ENCODE measurements at regions not wholly inside any gene's neighbourhood (a gene's known extent, or its start where the extent isn't known, plus 50 kb on each side); places are given as distances from the start of the nearest gene placed in this dataset.

DNA sequence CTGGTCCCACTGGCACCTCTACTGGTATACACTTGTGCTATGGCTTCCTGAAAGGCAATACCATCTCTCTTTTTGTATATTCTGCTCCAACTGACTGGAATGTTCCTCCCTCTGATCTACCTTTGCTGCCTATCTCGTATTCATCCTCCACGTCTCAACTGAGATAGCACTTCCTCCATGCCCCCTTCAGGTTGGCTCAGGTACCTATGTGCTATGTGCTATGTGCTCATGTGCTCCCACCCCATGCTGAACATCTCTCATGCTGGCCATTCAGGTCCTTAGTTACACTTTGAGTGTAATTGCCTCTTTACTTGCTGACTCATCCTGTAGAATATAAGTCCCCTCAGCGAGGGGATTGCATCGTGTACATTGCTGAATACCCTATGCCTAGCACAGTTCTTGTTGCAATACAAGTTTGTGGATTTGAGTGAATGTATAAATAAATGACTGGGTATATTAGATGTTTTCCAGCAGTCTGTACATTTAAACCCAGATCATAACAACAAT, 156.9 kb downstream of the SOX2 start:
- TF ChIP-seq, protein P1, sequence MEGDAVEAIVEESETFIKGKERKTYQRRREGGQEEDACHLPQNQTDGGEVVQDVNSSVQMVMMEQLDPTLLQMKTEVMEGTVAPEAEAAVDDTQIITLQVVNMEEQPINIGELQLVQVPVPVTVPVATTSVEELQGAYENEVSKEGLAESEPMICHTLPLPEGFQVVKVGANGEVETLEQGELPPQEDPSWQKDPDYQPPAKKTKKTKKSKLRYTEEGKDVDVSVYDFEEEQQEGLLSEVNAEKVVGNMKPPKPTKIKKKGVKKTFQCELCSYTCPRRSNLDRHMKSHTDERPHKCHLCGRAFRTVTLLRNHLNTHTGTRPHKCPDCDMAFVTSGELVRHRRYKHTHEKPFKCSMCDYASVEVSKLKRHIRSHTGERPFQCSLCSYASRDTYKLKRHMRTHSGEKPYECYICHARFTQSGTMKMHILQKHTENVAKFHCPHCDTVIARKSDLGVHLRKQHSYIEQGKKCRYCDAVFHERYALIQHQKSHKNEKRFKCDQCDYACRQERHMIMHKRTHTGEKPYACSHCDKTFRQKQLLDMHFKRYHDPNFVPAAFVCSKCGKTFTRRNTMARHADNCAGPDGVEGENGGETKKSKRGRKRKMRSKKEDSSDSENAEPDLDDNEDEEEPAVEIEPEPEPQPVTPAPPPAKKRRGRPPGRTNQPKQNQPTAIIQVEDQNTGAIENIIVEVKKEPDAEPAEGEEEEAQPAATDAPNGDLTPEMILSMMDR (IDR thresholded peaks at IDR 0.05; ENCODE audit: control extremely low read depth, extremely low read depth), result no peak
- H3K4me1 ChIP-seq (ENCODE audit: control insufficient read depth in 5 of 5, insufficient read depth in 5 of 5, low read length in 5 of 5), result no peaks in the 10 kb centered on the region
- WGBS, 2 donors, result 79 to 88% methylated on average over 4 of the region's 4 CpGs
- no peak for DNase-seq
- no peak overlapping the region for H3K4me3 ChIP-seq
- H3K9ac ChIP-seq (ENCODE audit: insufficient read depth in 1 of 2, low read length in 2 of 2), result no peak overlapping the region
- H3K27me3 ChIP-seq (ENCODE audit: control insufficient read depth in 3 of 3, insufficient read depth in 3 of 3, low read length in 2 of 3), result no peaks in the 10 kb centered on the region
- no peaks in the 10 kb centered on the region for H3K36me3 ChIP-seq (ENCODE audit: control insufficient read depth in 4 of 4, insufficient read depth in 4 of 4, low read length in 4 of 4)
- H3K27ac ChIP-seq (ENCODE audit: low read depth in 1 of 2, low read length in 1 of 2), result no peak overlapping the region
- no peak for ATAC-seq (ENCODE audit: insufficient read depth, low FRiP score)
- H3K9me3 ChIP-seq (ENCODE audit: control insufficient read depth in 4 of 4, insufficient read depth in 3 of 4, low read length in 3 of 4), result no peaks in the 10 kb centered on the region

DNA sequence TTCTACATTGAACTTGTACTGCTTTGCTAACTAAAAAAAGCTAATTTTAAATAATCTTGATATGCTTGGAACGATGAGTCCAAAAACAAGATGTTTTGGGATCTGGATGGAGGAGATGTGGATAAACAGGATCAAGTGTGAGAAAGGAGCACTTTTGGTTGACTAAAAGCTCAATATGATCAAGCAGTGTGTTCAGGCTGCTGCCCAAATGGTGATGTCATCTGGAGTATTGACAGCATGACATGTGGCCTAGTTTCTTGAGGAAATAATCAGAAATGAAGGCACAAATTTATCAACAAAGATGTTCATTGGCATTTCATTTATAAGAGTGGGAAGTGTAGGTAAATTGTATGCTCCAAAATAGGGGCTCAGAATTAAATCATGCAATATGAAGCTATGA, 161.2 kb downstream of the SOX2 start:
- ATAC-seq (ENCODE audit: insufficient read depth, low FRiP score), result no peak
- Histone ChIP-seq H3K9me3 (ENCODE audit: control insufficient read depth in 4 of 4, insufficient read depth in 3 of 4, low read length in 3 of 4) (no peaks in the 10 kb centered on the region), H3K27me3 (ENCODE audit: control insufficient read depth in 3 of 3, insufficient read depth in 3 of 3, low read length in 2 of 3) (no peaks in the 10 kb centered on the region), H3K27ac (ENCODE audit: low read depth in 1 of 2, low read length in 1 of 2) (no peak overlapping the region), H3K4me3 (no peak overlapping the region), H3K36me3 (ENCODE audit: control insufficient read depth in 4 of 4, insufficient read depth in 4 of 4, low read length in 4 of 4) (no peaks in the 10 kb centered on the region), H3K4me1 (ENCODE audit: control insufficient read depth in 5 of 5, insufficient read depth in 5 of 5, low read length in 5 of 5) (no peaks in the 10 kb centered on the region), H3K9ac (ENCODE audit: insufficient read depth in 1 of 2, low read length in 2 of 2) (no peak overlapping the region)
- DNase-seq, result no peak
- 81 to 97% methylated on average over 1 of the region's 1 CpG for WGBS, 2 donors
- TF ChIP-seq, protein P1 (IDR thresholded peaks at IDR 0.05; ENCODE audit: control extremely low read depth, extremely low read depth), result no peak

DNA sequence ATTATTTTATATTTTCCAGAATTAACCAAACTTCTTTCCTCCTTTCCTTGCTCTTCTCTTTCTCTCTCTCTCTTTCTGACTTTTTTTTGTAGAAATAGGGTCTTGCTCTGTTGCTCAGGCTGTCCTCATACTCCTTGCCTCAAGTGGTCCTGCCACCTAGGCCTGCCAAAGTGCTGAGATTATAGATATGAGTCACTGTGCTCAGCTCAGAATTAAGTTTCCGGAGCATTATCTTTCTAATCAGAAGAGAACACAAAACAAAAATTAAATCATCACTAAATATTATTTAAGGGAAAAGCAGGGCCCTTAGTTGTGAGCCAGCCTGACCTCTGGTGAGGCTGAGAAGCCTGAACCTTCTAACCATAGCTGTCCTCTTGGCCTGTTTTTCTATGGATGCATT, 168.2 kb downstream of the SOX2 start:
- DNase-seq (no peak), ATAC-seq (ENCODE audit: insufficient read depth, low FRiP score) (no peak)
- Histone ChIP-seq H3K4me1 (ENCODE audit: control insufficient read depth in 5 of 5, insufficient read depth in 5 of 5, low read length in 5 of 5) (no peaks in the 10 kb centered on the region), H3K27ac (ENCODE audit: low read depth in 1 of 2, low read length in 1 of 2) (no peak overlapping the region), H3K9ac (ENCODE audit: insufficient read depth in 1 of 2, low read length in 2 of 2) (no peak overlapping the region), H3K36me3 (ENCODE audit: control insufficient read depth in 4 of 4, insufficient read depth in 4 of 4, low read length in 4 of 4) (no peaks in the 10 kb centered on the region), H3K9me3 (ENCODE audit: control insufficient read depth in 4 of 4, insufficient read depth in 3 of 4, low read length in 3 of 4) (no peaks in the 10 kb centered on the region), H3K27me3 (ENCODE audit: control insufficient read depth in 3 of 3, insufficient read depth in 3 of 3, low read length in 2 of 3) (no peaks in the 10 kb centered on the region), H3K4me3 (no peak overlapping the region)
- WGBS, 2 donors, result 56 to 85% methylated on average over 1 of the region's 1 CpG
- TF ChIP-seq, protein P1 (IDR thresholded peaks at IDR 0.05; ENCODE audit: control extremely low read depth, extremely low read depth), result no peak

DNA sequence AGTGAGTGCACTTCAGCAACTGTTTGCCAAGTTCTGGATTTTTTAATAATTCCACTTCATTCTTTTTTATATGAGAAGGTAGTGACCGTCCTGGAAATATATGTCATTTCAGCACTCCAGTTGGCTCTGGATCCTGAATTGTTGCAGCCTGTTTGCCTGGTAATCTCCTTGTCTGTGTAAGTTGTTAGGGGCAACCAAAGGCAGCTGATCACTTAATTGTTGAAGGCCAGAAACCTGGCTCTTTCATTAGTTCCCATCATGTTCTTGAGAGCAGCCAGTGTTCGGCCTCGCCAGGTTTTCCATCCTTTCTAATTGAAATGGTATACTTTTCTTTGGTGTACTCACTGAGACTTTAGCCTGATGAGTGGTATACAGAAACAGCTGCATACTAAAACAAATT, 168.6 kb downstream of the SOX2 start:
- ATAC-seq (ENCODE audit: insufficient read depth, low FRiP score) (no peak), DNase-seq (no peak)
- TF ChIP-seq, protein P1 (IDR thresholded peaks at IDR 0.05; ENCODE audit: control extremely low read depth, extremely low read depth), result no peak
- Histone ChIP-seq H3K4me1 (ENCODE audit: control insufficient read depth in 5 of 5, insufficient read depth in 5 of 5, low read length in 5 of 5) (no peaks in the 10 kb centered on the region), H3K27ac (ENCODE audit: low read depth in 1 of 2, low read length in 1 of 2) (no peak overlapping the region), H3K4me3 (no peak overlapping the region), H3K9ac (ENCODE audit: insufficient read depth in 1 of 2, low read length in 2 of 2) (no peak overlapping the region), H3K27me3 (ENCODE audit: control insufficient read depth in 3 of 3, insufficient read depth in 3 of 3, low read length in 2 of 3) (no peaks in the 10 kb centered on the region), H3K9me3 (ENCODE audit: control insufficient read depth in 4 of 4, insufficient read depth in 3 of 4, low read length in 3 of 4) (no peaks in the 10 kb centered on the region), H3K36me3 (ENCODE audit: control insufficient read depth in 4 of 4, insufficient read depth in 4 of 4, low read length in 4 of 4) (no peaks in the 10 kb centered on the region)
- 86 to 93% methylated on average over 3 of the region's 3 CpGs for WGBS, 2 donors
